H1 (cell line): ENCODE measurements at regions not wholly inside any gene's neighbourhood (a gene's known extent, or its start where the extent isn't known, plus 50 kb on each side); places are given as distances from the start of the nearest gene placed in this dataset.
"Not testable (repeated sequence)": the region's sequence is repeated elsewhere in the genome, so short reads cannot be mapped to it uniquely, and the experiment has no call there.

Experiments
- CTCF ChIA-PET: fragments of 300-600 bp; sonication (Branson Sonifier 250); formaldehyde crosslinking; loops from one replicate; lab custom pipeline; 2021; ENCODE audit not compliant: partially characterized antibody; lab: Charles Lee
- POLR2A ChIA-PET: fragments of 300-600 bp; sonication (Branson Sonifier 250); formaldehyde crosslinking; loops from one replicate; lab custom pipeline; 2021; ENCODE audit warnings: inconsistent platforms; ENCODE audit not compliant: partially characterized antibody; lab: Charles Lee
- DNase-seq, 2 experiments: peaks; one replicate each; pipeline versions ENCODE4 v3.0.0 to v3.0.0-alpha.2; 2010 to 2022; ENCODE audit warnings: low spot score in 2 of 2, low read depth in 1 of 2, mixed read lengths in 1 of 2
- FAIRE-seq: peaks from 2 replicates; lab custom pipeline; 2011; peaks lifted over from hg19 to GRCh38; lab: Jason Lieb, UNC
- H2AFZ ChIP-seq: 2 replicates; pipeline ENCODE4 v1.8.1; 2012; ENCODE audit warnings: low read length, inconsistent platforms
- H2AK5ac ChIP-seq: 2 replicates; pipeline ENCODE4 v1.6.1; 2013; ENCODE audit warnings: low read depth, low read length
- H2BK120ac ChIP-seq: replicated peaks from 2 replicates; pipeline ENCODE3; 2013; ENCODE audit warnings: low read depth, low read length, inconsistent platforms
- H2BK12ac ChIP-seq: 2 replicates; pipeline ENCODE4 v1.6.1; 2013; ENCODE audit warnings: low read depth, low read length
- H2BK15ac ChIP-seq: 2 replicates; pipeline ENCODE4 v1.6.1; 2013; ENCODE audit warnings: low read length
- H2BK20ac ChIP-seq: 2 replicates; pipeline ENCODE4 v1.6.1; 2013; ENCODE audit warnings: low read length
- H2BK5ac ChIP-seq: 2 replicates; pipeline ENCODE4 v1.6.1; 2013; ENCODE audit warnings: low read depth, low read length
- H3K14ac ChIP-seq: 2 replicates; pipeline ENCODE4 v1.6.1; 2013; ENCODE audit warnings: inconsistent platforms; ENCODE audit not compliant: insufficient read length
- H3K18ac ChIP-seq: 2 replicates; pipeline ENCODE4 v1.6.1; 2013; ENCODE audit warnings: low read length; ENCODE audit errors: extremely low read depth
- H3K23ac ChIP-seq: 2 replicates; pipeline ENCODE4 v1.6.1; 2013; ENCODE audit warnings: inconsistent platforms; ENCODE audit not compliant: insufficient read length
- H3K23me2 ChIP-seq: 2 replicates; pipeline ENCODE4 v1.6.1; 2013; ENCODE audit warnings: low read depth, low read length
- H3K27ac ChIP-seq: 2 replicates; pipeline ENCODE4 v1.6.1; 2011; ENCODE audit warnings: low read depth, low read length, inconsistent platforms
- H3K27me3 ChIP-seq, 4 experiments: replicated peaks in 1 of 4; 1 replicate in 1 of 4; 2 replicates in 3 of 4; pipeline versions ENCODE4 v1.6.1 to v1.8.1; 2011 to 2013; ENCODE audit warnings: low read length in 3 of 4, mild to moderate bottlenecking in 3 of 4, inconsistent platforms in 2 of 4, mixed read lengths in 2 of 4, moderate library complexity in 1 of 4; ENCODE audit not compliant: control insufficient read depth in 3 of 4, insufficient read depth in 3 of 4; ENCODE audit errors: extremely low read depth in 1 of 4
- H3K36me3 ChIP-seq, 4 experiments: 2 replicates each; pipeline versions ENCODE4 v1.6.1 to v1.8.1; 2011 to 2013; ENCODE audit warnings: mild to moderate bottlenecking in 4 of 4, low read length in 3 of 4, moderate library complexity in 2 of 4, control low read depth in 1 of 4, inconsistent platforms in 1 of 4; ENCODE audit not compliant: insufficient read depth in 4 of 4, control insufficient read depth in 2 of 4
- H3K4ac ChIP-seq: replicated peaks from 2 replicates; pipeline ENCODE3; 2013; ENCODE audit warnings: low read length, low read depth, mixed read lengths, inconsistent platforms; ENCODE audit not compliant: insufficient read length
- H3K4me1 ChIP-seq, 4 experiments: replicated peaks in 1 of 4; 1 replicate in 1 of 4; 2 replicates in 3 of 4; pipeline versions ENCODE4 v1.6.1 to v1.8.1; 2011 to 2013; ENCODE audit warnings: low read length in 3 of 4, inconsistent platforms in 2 of 4, mixed read lengths in 1 of 4; ENCODE audit not compliant: insufficient read depth in 4 of 4, control insufficient read depth in 3 of 4
- H3K4me2 ChIP-seq, 2 experiments: 2 replicates each; pipeline versions ENCODE4 v1.6.1 to v1.8.1; 2011 to 2013; ENCODE audit warnings: low read depth in 2 of 2, low read length in 2 of 2, control low read depth in 1 of 2, inconsistent platforms in 1 of 2, mild to moderate bottlenecking in 1 of 2; ENCODE audit not compliant: insufficient read depth in 1 of 2
- H3K4me3 ChIP-seq, 4 experiments: fragments of 200-600, 300-600 bp in 1 of 4; sonication (generic), shearing (Covaris generic), sonication (Bioruptor Twin) in 1 of 4; 2 replicates each; pipeline versions ENCODE4 v1.5.1 to v1.8.1; 2011 to 2016; ENCODE audit warnings: low read length in 4 of 4, low read depth in 3 of 4, control low read depth in 2 of 4, inconsistent platforms in 2 of 4, mild to moderate bottlenecking in 2 of 4, mixed read lengths in 1 of 4, moderate library complexity in 1 of 4; ENCODE audit not compliant: insufficient read depth in 2 of 4; ENCODE audit errors: extremely low read depth in 1 of 4
- H3K56ac ChIP-seq: replicated peaks from 2 replicates; pipeline ENCODE3; 2013; ENCODE audit warnings: low read depth, mild to moderate bottlenecking, mixed read lengths, low read length, inconsistent platforms; ENCODE audit not compliant: insufficient read length
- H3K79me1 ChIP-seq: 2 replicates; pipeline ENCODE4 v1.6.1; 2013; ENCODE audit warnings: low read depth, low read length, control low read depth
- H3K79me2 ChIP-seq, 2 experiments: 2 replicates each; pipeline versions ENCODE4 v1.6.1 to v1.8.1; 2012 to 2013; ENCODE audit warnings: low read length in 2 of 2, mild to moderate bottlenecking in 2 of 2, inconsistent platforms in 1 of 2; ENCODE audit not compliant: insufficient read depth in 2 of 2, control insufficient read depth in 1 of 2
- H3K9ac ChIP-seq, 4 experiments: replicated peaks in 1 of 4; 1 replicate in 1 of 4; 2 replicates in 3 of 4; pipeline versions ENCODE4 v1.6.1 to v1.8.1; 2011 to 2013; ENCODE audit warnings: low read depth in 3 of 4, low read length in 3 of 4, control low read depth in 2 of 4, mild to moderate bottlenecking in 2 of 4, moderate library complexity in 2 of 4, inconsistent platforms in 1 of 4; ENCODE audit errors: extremely low read depth in 1 of 4
- H3K9me3 ChIP-seq, 2 experiments: 2 replicates each; pipeline versions ENCODE4 v1.6.1 to v1.8.1; 2012 to 2013; ENCODE audit warnings: mild to moderate bottlenecking in 2 of 2, moderate library complexity in 2 of 2, control low read depth in 1 of 2, inconsistent platforms in 1 of 2, low read depth in 1 of 2, low read length in 1 of 2, mixed read lengths in 1 of 2; ENCODE audit not compliant: insufficient read depth in 2 of 2
- H4K20me1 ChIP-seq, 2 experiments: replicated peaks in 1 of 2; 2 replicates each; pipeline versions ENCODE3 to v1.8.1; 2011 to 2013; ENCODE audit warnings: inconsistent platforms in 2 of 2, low read length in 2 of 2, mild to moderate bottlenecking in 1 of 2; ENCODE audit not compliant: insufficient read depth in 2 of 2, control insufficient read depth in 1 of 2
- H4K5ac ChIP-seq: 2 replicates; pipeline ENCODE4 v1.6.1; 2013; ENCODE audit warnings: low read length, low read depth, mixed read lengths, inconsistent platforms; ENCODE audit not compliant: insufficient read length
- H4K8ac ChIP-seq: 2 replicates; pipeline ENCODE4 v1.8.0; 2013; ENCODE audit warnings: mild to moderate bottlenecking, moderate library complexity, low read length, inconsistent platforms; ENCODE audit not compliant: insufficient read depth; ENCODE audit errors: extremely low read depth
- H4K91ac ChIP-seq: replicated peaks from 2 replicates; pipeline ENCODE3; 2013; ENCODE audit warnings: low read length, mixed read lengths, inconsistent platforms; ENCODE audit not compliant: insufficient read length
- WGBS, 2 experiments: shearing (Covaris generic) in 1 of 2; methylation state at CpG; one replicate each; pipeline versions ENCODE4 v1.1.6 to v1.1.7; 2013 to 2015; ENCODE audit warnings: low lambda C conversion rate in 2 of 2, mixed read lengths in 2 of 2, inconsistent platforms in 1 of 2, low coverage in 1 of 2, missing lambda C conversion rate in 1 of 2; ENCODE audit not compliant: insufficient replicate concordance in 2 of 2, insufficient coverage in 1 of 2, insufficient read length in 1 of 2; ENCODE audit errors: extremely low coverage in 1 of 2, missing lambda C conversion rate in 1 of 2; 5-methylcytosine and 5-hydroxymethylcytosine counted together

GRCh38 chr1:228796945-228797344, 61.7 kb downstream of the RHOU start:
- H3K36me3 ChIP-seq, H2BK5ac ChIP-seq, H4K20me1 ChIP-seq, FAIRE-seq, H4K91ac ChIP-seq, H3K9me3 ChIP-seq, H4K5ac ChIP-seq, H3K79me1 ChIP-seq, H3K9ac ChIP-seq, H3K14ac ChIP-seq, H3K27me3 ChIP-seq, H2BK12ac ChIP-seq, H2BK20ac ChIP-seq, H3K56ac ChIP-seq, H2BK120ac ChIP-seq, H3K27ac ChIP-seq, H2BK15ac ChIP-seq, H2AK5ac ChIP-seq, POLR2A ChIA-PET, H3K4me3 ChIP-seq, H3K18ac ChIP-seq, CTCF ChIA-PET, H3K23me2 ChIP-seq, H3K4me2 ChIP-seq, H2AFZ ChIP-seq, H4K8ac ChIP-seq, H3K79me2 ChIP-seq, H3K4me1 ChIP-seq, H3K23ac ChIP-seq, H3K4ac ChIP-seq, DNase-seq: not testable (repeated sequence)
- 91% methylated on average over 7 of the region's 7 CpGs; no CpG with 5 or more reads in 1 of the 2 experiments for WGBS, 2 experiments
